ENCODE measurements at regions not wholly inside any gene's neighbourhood (a gene's known extent, or its start where the extent isn't known, plus 50 kb on each side); places are given as distances from the start of the nearest gene placed in this dataset.

GRCh38 chr1:175874081-175874480 lies 130.7 kb upstream of the TNR start:
- TF ChIP-seq, protein P1, sequence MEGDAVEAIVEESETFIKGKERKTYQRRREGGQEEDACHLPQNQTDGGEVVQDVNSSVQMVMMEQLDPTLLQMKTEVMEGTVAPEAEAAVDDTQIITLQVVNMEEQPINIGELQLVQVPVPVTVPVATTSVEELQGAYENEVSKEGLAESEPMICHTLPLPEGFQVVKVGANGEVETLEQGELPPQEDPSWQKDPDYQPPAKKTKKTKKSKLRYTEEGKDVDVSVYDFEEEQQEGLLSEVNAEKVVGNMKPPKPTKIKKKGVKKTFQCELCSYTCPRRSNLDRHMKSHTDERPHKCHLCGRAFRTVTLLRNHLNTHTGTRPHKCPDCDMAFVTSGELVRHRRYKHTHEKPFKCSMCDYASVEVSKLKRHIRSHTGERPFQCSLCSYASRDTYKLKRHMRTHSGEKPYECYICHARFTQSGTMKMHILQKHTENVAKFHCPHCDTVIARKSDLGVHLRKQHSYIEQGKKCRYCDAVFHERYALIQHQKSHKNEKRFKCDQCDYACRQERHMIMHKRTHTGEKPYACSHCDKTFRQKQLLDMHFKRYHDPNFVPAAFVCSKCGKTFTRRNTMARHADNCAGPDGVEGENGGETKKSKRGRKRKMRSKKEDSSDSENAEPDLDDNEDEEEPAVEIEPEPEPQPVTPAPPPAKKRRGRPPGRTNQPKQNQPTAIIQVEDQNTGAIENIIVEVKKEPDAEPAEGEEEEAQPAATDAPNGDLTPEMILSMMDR (conservative IDR thresholded peaks at IDR 0.05; ENCODE audit: low read depth, low read length) = no peak
- no peak for TF ChIP-seq EZH2 (IDR thresholded peaks at IDR 0.05; ENCODE audit: borderline replicate concordance, low read depth, low read length, poor library complexity, severe bottlenecking)

Data from A673 (cell line).